A549 (cell line): ENCODE measurements at regions not wholly inside any gene's neighbourhood (a gene's known extent, or its start where the extent isn't known, plus 50 kb on each side); places are given as distances from the start of the nearest gene placed in this dataset.
"Not testable (repeated sequence)": the region's sequence is repeated elsewhere in the genome, so short reads cannot be mapped to it uniquely, and the experiment has no call there.

ENCODE experiments used
- ATAC-seq, 2 experiments: fragments of 200-7000 bp in 1 of 2; fragments of >200 bp in 1 of 2; cut with Nextera tagmentation in 1 of 2; cut with Tn5 transposase in 1 of 2; 3 replicates each; pipeline versions ENCODE4 v1.8.0 to v1.9.1; 2018 to 2020; ENCODE audit warnings: mild to moderate bottlenecking in 1 of 2, moderate library complexity in 1 of 2
- CTCF ChIA-PET: fragments of 300-600 bp; sonication (Branson Sonifier 250); formaldehyde crosslinking; extraction: SDS; loops from one replicate; lab custom pipeline; 2021; ENCODE audit warnings: antibody characterized with exemption, inconsistent platforms; lab: Yijun Ruan, JAX
- POLR2A ChIA-PET: fragments of 350-600 bp; formaldehyde crosslinking; extraction: SDS; loops from one replicate; lab custom pipeline; 2021; ENCODE audit warnings: antibody characterized with exemption, inconsistent platforms; lab: Yijun Ruan, JAX
- DNase-seq, 2 experiments: peaks; one replicate each; pipeline versions ENCODE4 v3.0.0 to v3.0.0-alpha.2; 2011 to 2016; ENCODE audit warnings: low read depth in 1 of 2, low spot score in 1 of 2
- FAIRE-seq: peaks from 2 replicates; lab custom pipeline; 2011; peaks lifted over from hg19 to GRCh38; lab: Jason Lieb, UNC
- H3K27ac ChIP-seq, 2 experiments: fragments of >200 bp; sonication (Bioruptor Twin); formaldehyde crosslinking; 3 replicates each; pipeline ENCODE4 v1.5.1; 2016 to 2017
- H3K4me1 ChIP-seq: fragments of >200 bp; sonication (Bioruptor Twin); formaldehyde crosslinking; 3 replicates; pipeline ENCODE4 v1.6.1; 2016
- H3K4me2 ChIP-seq: fragments of >200 bp; sonication (Bioruptor Twin); formaldehyde crosslinking; 3 replicates; pipeline ENCODE4 v1.6.1; 2016
- H3K4me3 ChIP-seq: fragments of >200 bp; sonication (Bioruptor Twin); formaldehyde crosslinking; 3 replicates; pipeline ENCODE4 v1.5.1; 2016
- H3K9me3 ChIP-seq: fragments of >200 bp; sonication (Bioruptor Twin); formaldehyde crosslinking; 3 replicates; pipeline ENCODE4 v1.6.1; 2016
- ATOH8 ChIP-seq: fragments of 250-450 bp; sonication (Bioruptor Pico); IDR thresholded peaks from 2 replicates; pipeline ENCODE4 v1.5.0; 2020; ENCODE audit warnings: low read depth, mild to moderate bottlenecking, moderate library complexity
- BCL3 ChIP-seq: fragments of >200 bp; sonication (Bioruptor Twin); formaldehyde crosslinking; IDR thresholded peaks from 3 replicates; pipeline ENCODE4 v1.6.1; 2016
- BHLHE40 ChIP-seq: IDR thresholded peaks from 2 replicates; pipeline ENCODE4 v1.6.1; 2012; ENCODE audit warnings: low read depth, low read length, inconsistent platforms
- EHMT2 ChIP-seq: fragments of 200-600 bp; sonication (generic); IDR thresholded peaks from 2 replicates; pipeline ENCODE4 v1.6.1; 2016; ENCODE audit warnings: antibody characterized with exemption, low read depth, mild to moderate bottlenecking, moderate library complexity
- EP300 ChIP-seq, 2 experiments: fragments of >200 bp; sonication (Bioruptor Twin); formaldehyde crosslinking; IDR thresholded peaks; 2 replicates in 1 of 2; 3 replicates in 1 of 2; pipeline ENCODE4 v1.6.1; 2016 to 2017
- FOSB ChIP-seq: fragments of 250-450 bp; sonication (Bioruptor Pico); IDR thresholded peaks from 2 replicates; pipeline ENCODE4 v1.5.0; 2020; ENCODE audit warnings: mild to moderate bottlenecking, moderate library complexity
- FOXS1 ChIP-seq: fragments of 250-450 bp; sonication (Bioruptor Pico); IDR thresholded peaks from 2 replicates; pipeline ENCODE4 v1.5.0; 2020; ENCODE audit warnings: mild to moderate bottlenecking, moderate library complexity
- HOXA7 ChIP-seq: fragments of 250-450 bp; sonication (Bioruptor Pico); IDR thresholded peaks from 2 replicates; pipeline ENCODE4 v1.5.0; 2020; ENCODE audit warnings: mild to moderate bottlenecking, moderate library complexity
- JUN ChIP-seq, 2 experiments: fragments of >200 bp; sonication (Bioruptor Twin); formaldehyde crosslinking; IDR thresholded peaks; 2 replicates in 1 of 2; 3 replicates in 1 of 2; pipeline ENCODE4 v1.6.1; 2016 to 2017
- NFE2L2 ChIP-seq: fragments of 150-350 bp; conservative IDR thresholded peaks from 2 replicates; pipeline ENCODE4 v1.6.1; 2014; ENCODE audit warnings: low read length
- RAD21 ChIP-seq, 2 experiments: fragments of >200 bp in 1 of 2; sonication (Bioruptor Twin) in 1 of 2; formaldehyde crosslinking in 1 of 2; IDR thresholded peaks in 1 of 2; conservative IDR thresholded peaks in 1 of 2; 2 replicates in 1 of 2; 3 replicates in 1 of 2; pipeline ENCODE4 v1.6.1; 2012 to 2018; ENCODE audit warnings: inconsistent platforms in 1 of 2
- RCOR1 ChIP-seq: fragments of 150-350 bp; IDR thresholded peaks from 2 replicates; pipeline ENCODE4 v1.6.1; 2014; ENCODE audit warnings: antibody characterized with exemption, low read length, low read depth
- REST ChIP-seq: fragments of 200-600 bp; sonication (generic); IDR thresholded peaks from 2 replicates; pipeline ENCODE4 v1.6.1; 2016; ENCODE audit warnings: antibody characterized with exemption, mild to moderate bottlenecking, moderate library complexity
- RFX5 ChIP-seq: fragments of 450-650 bp; IDR thresholded peaks from 2 replicates; pipeline ENCODE4 v1.7.1; 2014; ENCODE audit warnings: antibody characterized with exemption, mild to moderate bottlenecking, moderate library complexity
- SMC3 ChIP-seq: fragments of >200 bp; sonication (Bioruptor Twin); formaldehyde crosslinking; IDR thresholded peaks from 3 replicates; pipeline ENCODE4 v1.6.1; 2018; ENCODE audit warnings: inconsistent platforms
- WGBS: methylation state at CpG from one replicate; pipeline ENCODE4 v1.1.6; 2017; ENCODE audit errors: missing lambda C conversion rate; 5-methylcytosine and 5-hydroxymethylcytosine counted together
- TF ChIP-seq, protein P1 (sequence below): fragments of >200 bp; sonication (Bioruptor Twin); formaldehyde crosslinking; IDR thresholded peaks from 3 replicates; pipeline ENCODE4 v1.5.1; 2016

- TF ChIP-seq FOSB (CRISPR knock-in tag): no peak
- TF ChIP-seq ATOH8 (CRISPR knock-in tag): no peak
- TF ChIP-seq EP300 (IDR thresholded peaks at IDR 0.05): no peak
- no peak for TF ChIP-seq NFE2L2
- TF ChIP-seq EHMT2: no peak
- no peak for TF ChIP-seq BCL3
- TF ChIP-seq, protein P1, sequence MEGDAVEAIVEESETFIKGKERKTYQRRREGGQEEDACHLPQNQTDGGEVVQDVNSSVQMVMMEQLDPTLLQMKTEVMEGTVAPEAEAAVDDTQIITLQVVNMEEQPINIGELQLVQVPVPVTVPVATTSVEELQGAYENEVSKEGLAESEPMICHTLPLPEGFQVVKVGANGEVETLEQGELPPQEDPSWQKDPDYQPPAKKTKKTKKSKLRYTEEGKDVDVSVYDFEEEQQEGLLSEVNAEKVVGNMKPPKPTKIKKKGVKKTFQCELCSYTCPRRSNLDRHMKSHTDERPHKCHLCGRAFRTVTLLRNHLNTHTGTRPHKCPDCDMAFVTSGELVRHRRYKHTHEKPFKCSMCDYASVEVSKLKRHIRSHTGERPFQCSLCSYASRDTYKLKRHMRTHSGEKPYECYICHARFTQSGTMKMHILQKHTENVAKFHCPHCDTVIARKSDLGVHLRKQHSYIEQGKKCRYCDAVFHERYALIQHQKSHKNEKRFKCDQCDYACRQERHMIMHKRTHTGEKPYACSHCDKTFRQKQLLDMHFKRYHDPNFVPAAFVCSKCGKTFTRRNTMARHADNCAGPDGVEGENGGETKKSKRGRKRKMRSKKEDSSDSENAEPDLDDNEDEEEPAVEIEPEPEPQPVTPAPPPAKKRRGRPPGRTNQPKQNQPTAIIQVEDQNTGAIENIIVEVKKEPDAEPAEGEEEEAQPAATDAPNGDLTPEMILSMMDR: no peak
- no peak for TF ChIP-seq JUN (IDR thresholded peaks at IDR 0.05)
- no peak for TF ChIP-seq SMC3
- Histone ChIP-seq H3K4me2 (no peak overlapping the region), H3K27ac (no peak overlapping the region), H3K4me3 (no peak overlapping the region), H3K4me1 (peaks cover 9% of the 10 kb centered on the region; the same call in 2 of the 3 replicates), H3K9me3 (no peaks in the 10 kb centered on the region)
- DNase-seq (no peak), FAIRE-seq (no peak), ATAC-seq (no peak)
- ChIA-PET POLR2A (no interaction called here), CTCF (interaction anchor here (0.9 kb wide), 1 partner anchor 767 kb away, joined by 3 read pairs; no protein-coding TSS in a partner anchor)
- 85% methylated on average over 5 of the region's 5 CpGs for WGBS
Measured at GRCh38 chr18:10170375-10170774, 256.6 kb downstream of the VAPA start.

DNA sequence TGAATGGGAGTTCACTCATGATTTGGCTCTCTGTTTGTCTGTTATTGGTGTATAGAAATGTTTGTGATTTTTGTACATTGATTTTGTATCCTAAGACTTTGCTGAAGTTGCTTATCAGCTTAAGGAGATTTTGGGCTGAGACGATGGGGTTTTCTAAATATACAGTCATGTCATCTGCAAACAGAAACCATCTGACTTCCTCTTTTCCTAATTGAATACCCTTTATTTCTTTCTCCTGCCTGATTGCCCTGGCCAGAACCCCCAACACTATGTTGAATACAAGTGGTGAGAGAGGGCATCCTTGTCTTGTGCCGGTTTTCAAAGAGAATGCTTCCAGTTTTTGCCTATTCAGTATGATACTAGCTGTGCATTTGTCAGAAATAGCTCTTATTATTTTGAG, 261.5 kb downstream of the VAPA start:
- H3K27ac ChIP-seq, CTCF ChIA-PET, POLR2A ChIA-PET, H3K9me3 ChIP-seq, ATAC-seq, H3K4me2 ChIP-seq, H3K4me1 ChIP-seq, FAIRE-seq, DNase-seq, H3K4me3 ChIP-seq: not testable (repeated sequence)
- 24% methylated on average over 1 of the region's 2 CpGs for WGBS

DNA sequence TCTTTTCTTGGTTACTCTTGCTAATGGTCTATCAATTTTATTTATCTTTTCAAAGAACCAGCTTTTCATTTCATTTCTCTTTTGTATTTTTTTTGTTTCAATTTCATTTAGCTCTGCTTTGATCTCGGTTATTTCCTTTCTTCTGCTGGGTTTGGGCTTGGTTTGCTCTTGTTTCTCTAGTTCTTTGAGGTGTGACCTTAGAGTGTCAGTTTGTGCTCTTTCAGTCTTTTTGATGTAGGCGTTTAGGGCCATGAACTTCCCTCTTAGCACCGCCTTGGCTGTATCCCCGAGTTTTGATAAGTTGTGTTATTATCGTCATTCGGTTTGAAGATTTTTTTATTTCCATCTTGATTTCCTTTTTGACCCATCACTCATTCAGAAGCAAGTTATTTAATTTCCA, 265.5 kb downstream of the VAPA start:
- H3K27ac ChIP-seq, H3K4me2 ChIP-seq, H3K9me3 ChIP-seq, FAIRE-seq, DNase-seq, ATAC-seq, H3K4me1 ChIP-seq, POLR2A ChIA-PET, H3K4me3 ChIP-seq, CTCF ChIA-PET: not testable (repeated sequence)
- 56% methylated on average over 6 of the region's 6 CpGs for WGBS

- Histone ChIP-seq H3K27ac (no peak overlapping the region), H3K4me2 (no peak overlapping the region), H3K4me1 (no peaks in the 10 kb centered on the region), H3K9me3 (no peaks in the 10 kb centered on the region), H3K4me3 (no peak overlapping the region)
- FAIRE-seq (no peak), DNase-seq (no peak), ATAC-seq (no peak)
- TF ChIP-seq REST: no peak
- TF ChIP-seq EHMT2: no peak
- no peak for TF ChIP-seq RFX5
- TF ChIP-seq RAD21 (conservative IDR thresholded peaks at IDR 0.05 in 1 of 2, IDR thresholded peaks at IDR 0.05 in 1 of 2): no peak
- TF ChIP-seq RCOR1: no peak
- TF ChIP-seq BHLHE40: no peak
- TF ChIP-seq HOXA7 (CRISPR knock-in tag): no peak
- no peak for TF ChIP-seq FOXS1 (CRISPR knock-in tag)
- WGBS: 78% methylated on average over 10 of the region's 11 CpGs
- CTCF ChIA-PET: interaction anchor here (0.8 to 1.4 kb wide), 2 partner anchors 14 to 20 kb away, joined by 3 to 4 read pairs; no protein-coding TSS in a partner anchor
- POLR2A ChIA-PET: no interaction called here
Measured at GRCh38 chr18:10182009-10182624, 268.3 kb downstream of the VAPA start.
